ENCODE measurements at regions not wholly inside any gene's neighbourhood (a gene's known extent, or its start where the extent isn't known, plus 50 kb on each side); places are given as distances from the start of the nearest gene placed in this dataset.

DNA sequence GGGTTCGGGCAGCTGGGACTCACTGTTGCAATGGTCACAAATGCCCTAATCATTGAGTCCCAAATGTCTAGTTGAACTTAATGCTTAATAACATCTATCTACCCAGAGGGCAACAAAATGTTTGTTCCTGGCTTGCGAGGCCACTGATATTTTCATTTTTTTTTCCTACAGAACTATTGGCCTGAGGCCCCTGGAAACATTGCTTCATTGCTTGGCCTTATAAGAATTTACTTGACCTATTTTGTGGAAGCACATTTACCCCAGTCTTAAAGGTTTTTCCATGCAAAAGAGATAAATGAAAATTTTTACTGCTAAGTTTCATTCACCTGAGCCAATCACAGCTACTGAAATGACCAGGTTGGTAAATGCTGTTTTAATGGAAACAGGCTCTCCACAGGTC is 133.1 kb upstream of the RIPOR2 start:
- TF ChIP-seq EP300 (IDR thresholded peaks at IDR 0.05): peak in 1 of 2 donors; percentile 28
- TF ChIP-seq, protein P1, sequence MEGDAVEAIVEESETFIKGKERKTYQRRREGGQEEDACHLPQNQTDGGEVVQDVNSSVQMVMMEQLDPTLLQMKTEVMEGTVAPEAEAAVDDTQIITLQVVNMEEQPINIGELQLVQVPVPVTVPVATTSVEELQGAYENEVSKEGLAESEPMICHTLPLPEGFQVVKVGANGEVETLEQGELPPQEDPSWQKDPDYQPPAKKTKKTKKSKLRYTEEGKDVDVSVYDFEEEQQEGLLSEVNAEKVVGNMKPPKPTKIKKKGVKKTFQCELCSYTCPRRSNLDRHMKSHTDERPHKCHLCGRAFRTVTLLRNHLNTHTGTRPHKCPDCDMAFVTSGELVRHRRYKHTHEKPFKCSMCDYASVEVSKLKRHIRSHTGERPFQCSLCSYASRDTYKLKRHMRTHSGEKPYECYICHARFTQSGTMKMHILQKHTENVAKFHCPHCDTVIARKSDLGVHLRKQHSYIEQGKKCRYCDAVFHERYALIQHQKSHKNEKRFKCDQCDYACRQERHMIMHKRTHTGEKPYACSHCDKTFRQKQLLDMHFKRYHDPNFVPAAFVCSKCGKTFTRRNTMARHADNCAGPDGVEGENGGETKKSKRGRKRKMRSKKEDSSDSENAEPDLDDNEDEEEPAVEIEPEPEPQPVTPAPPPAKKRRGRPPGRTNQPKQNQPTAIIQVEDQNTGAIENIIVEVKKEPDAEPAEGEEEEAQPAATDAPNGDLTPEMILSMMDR (IDR thresholded peaks at IDR 0.05): no peak
- H3K36me3 ChIP-seq: no peaks in the 10 kb centered on the region
- DNase-seq (ENCODE audit: low spot score in 2 of 2): peak in 1 of 2 donors; percentile 38
- H3K27ac ChIP-seq: no peak overlapping the region
- no peaks in the 10 kb centered on the region for H3K27me3 ChIP-seq
- WGBS, 2 donors: 67 to 70% methylated on average over 2 of the region's 2 CpGs
- peaks cover 0 to 20% (median 0%) of the 10 kb centered on the region in 4 donors for H3K4me1 ChIP-seq
- H3K4me3 ChIP-seq: no peak overlapping the region
- peaks cover 0 to 5% (median 0%) of the 10 kb centered on the region in 4 donors for H3K9me3 ChIP-seq

DNA sequence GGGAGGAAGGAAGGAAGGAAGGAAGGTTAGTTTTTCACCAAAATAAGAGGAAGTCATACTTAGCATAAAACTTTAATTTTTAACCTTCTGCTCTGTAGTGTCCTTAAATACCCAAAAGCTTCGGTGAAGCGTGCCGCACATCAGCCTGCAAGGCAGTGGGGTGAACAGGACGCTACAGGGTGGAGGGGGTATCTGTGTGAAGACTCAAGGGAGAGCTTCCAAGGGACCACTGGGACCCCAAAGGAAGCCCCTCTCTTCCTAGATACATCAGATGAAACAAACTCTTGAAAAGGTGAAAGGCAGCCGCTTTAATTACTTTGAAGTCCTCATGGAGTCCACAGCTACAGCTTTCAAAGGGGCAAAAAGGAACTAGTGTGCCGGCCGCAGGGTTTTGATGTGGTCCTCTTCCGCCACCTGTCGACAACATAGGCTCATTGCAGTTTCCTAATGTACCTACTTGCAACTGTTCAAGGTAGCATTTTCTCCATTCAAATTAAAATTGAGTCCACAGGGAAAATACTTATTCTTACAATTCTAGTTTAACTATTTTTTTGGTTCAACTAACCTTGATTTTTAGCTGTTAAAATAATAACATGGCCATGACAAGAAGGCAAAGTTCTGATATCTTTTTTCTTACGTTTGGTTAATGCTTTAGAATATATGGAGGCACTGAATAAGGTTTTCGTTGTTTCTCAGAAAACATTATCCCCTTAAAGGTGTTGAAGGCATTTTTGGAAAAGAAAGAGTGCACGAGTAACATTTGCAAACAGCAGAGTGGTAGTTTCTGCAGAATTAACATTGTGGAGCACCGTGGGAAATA is 135.0 kb upstream of the RIPOR2 start:
- Histone ChIP-seq H3K9me3 (peaks cover 0 to 5% (median 0%) of the 10 kb centered on the region in 4 donors), H3K4me1 (peaks cover 0 to 20% (median 0%) of the 10 kb centered on the region in 4 donors), H3K27ac (no peak overlapping the region), H3K36me3 (no peaks in the 10 kb centered on the region), H3K27me3 (no peaks in the 10 kb centered on the region), H3K4me3 (no peak overlapping the region)
- DNase-seq (ENCODE audit: low spot score in 2 of 2): peak; percentile 76 to 90
- WGBS, 2 donors: 38 to 43% methylated on average over 13 of the region's 13 CpGs
- TF ChIP-seq POLR2A (IDR thresholded peaks at IDR 0.05): no peak
- TF ChIP-seq, protein P1 (IDR thresholded peaks at IDR 0.05): peak; percentile 79 to 92 (median 89)

DNA sequence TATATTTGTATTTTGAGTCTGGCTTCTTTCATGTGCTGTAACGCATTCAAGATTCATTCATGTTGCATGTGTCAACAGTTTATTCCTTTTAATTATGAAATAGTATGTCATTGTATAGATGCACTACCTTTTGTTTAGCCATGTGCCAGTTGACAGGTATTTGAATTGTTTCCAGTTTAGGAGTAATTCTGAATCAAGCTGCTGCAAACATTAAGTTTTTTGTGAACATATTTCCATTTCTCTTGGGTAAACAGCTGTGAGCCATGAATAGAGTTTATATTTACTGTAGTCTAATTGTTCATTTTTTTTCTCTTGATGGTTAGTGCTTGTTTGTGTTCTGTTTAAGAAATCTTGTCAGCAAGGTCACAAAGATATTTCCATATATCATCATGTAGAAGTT is 142.4 kb upstream of the RIPOR2 start:
- H3K4me1 ChIP-seq: no peaks in the 10 kb centered on the region
- no peak overlapping the region for H3K27ac ChIP-seq
- TF ChIP-seq POLR2A (IDR thresholded peaks at IDR 0.05): no peak
- no peak for TF ChIP-seq EP300 (IDR thresholded peaks at IDR 0.05)
- TF ChIP-seq, protein P1 (IDR thresholded peaks at IDR 0.05): no peak
- peaks cover 0 to under 1% (median 0%) of the 10 kb centered on the region in 4 donors for H3K9me3 ChIP-seq
- no peaks in the 10 kb centered on the region for H3K27me3 ChIP-seq
- H3K36me3 ChIP-seq: peaks cover 0 to 3% (median 0%) of the 10 kb centered on the region in 3 donors
- WGBS, 2 donors: 65 to 86% methylated on average over 1 of the region's 1 CpG
- H3K4me3 ChIP-seq: no peak overlapping the region
- no peak for DNase-seq (ENCODE audit: low spot score in 2 of 2)

DNA sequence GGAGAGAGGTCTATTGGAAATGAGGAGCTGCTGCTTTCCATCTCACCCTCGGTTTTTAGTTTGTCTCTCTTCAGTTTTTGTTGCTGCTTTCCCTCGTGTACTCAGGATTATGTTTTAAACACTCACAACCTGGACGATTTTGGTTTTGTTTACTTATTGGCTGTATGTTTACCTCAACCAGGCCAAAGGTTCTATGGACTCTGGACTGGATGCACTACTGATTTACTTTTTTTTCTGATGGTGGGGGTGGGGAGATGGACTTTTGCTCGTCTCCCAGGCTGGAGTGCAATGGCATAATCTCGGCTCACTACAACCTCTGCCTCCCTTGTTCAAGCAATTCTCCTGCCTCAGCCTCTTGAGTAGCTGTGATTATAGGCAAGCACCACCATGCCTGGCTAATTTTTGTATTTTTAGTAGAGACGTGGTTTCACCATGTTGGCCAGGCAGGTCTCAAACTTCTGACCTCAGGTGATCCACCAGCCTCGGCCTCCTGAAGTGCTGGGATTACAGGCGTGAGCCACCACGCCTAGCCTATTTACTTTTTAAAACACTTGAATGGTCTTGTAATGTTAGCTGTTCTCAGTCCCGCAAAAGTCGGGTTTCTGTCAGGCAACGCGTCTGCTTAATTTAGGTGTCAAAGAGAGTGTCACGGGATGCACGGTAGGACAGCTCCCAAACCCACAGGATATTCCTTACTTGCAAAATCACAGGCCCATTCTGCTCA is 148.2 kb upstream of the RIPOR2 start:
- Histone ChIP-seq H3K4me1 (no peaks in the 10 kb centered on the region), H3K27me3 (no peaks in the 10 kb centered on the region), H3K27ac (no peak overlapping the region), H3K4me3 (no peak overlapping the region), H3K9me3 (no peaks in the 10 kb centered on the region), H3K36me3 (peaks cover 0 to 20% (median 0%) of the 10 kb centered on the region in 3 donors)
- WGBS, 2 donors: 87 to 90% methylated on average over 15 of the region's 15 CpGs
- no peak for DNase-seq (ENCODE audit: low spot score in 2 of 2)
- TF ChIP-seq, protein P1 (IDR thresholded peaks at IDR 0.05): no peak

DNA sequence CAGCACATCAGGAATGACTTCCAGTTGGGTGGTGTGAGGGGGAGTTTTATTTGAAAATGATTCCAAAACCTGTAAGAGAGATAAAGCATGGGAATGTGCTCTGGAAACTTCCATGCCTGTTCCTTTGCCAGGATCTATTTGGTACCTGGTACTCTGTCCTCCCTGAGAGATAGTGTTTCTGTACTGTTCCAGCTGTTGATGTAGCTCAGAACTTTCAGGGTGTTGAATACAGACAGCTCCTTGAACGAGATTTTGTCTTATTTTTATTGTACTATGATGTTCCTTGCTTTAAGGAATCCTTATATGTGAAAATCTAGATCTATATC is 148.7 kb upstream of the RIPOR2 start:
- DNase-seq (ENCODE audit: low spot score in 2 of 2): no peak
- Histone ChIP-seq H3K27me3 (no peaks in the 10 kb centered on the region), H3K4me1 (no peaks in the 10 kb centered on the region), H3K27ac (no peak overlapping the region), H3K4me3 (no peak overlapping the region), H3K9me3 (no peaks in the 10 kb centered on the region), H3K36me3 (peaks cover 0 to 21% (median 0%) of the 10 kb centered on the region in 3 donors)
- TF ChIP-seq, protein P1 (IDR thresholded peaks at IDR 0.05): no peak
- TF ChIP-seq EP300 (IDR thresholded peaks at IDR 0.05): no peak
- no peak for TF ChIP-seq POLR2A (IDR thresholded peaks at IDR 0.05)
- WGBS, 2 donors: 67 to 91% methylated on average over 1 of the region's 1 CpG
